ENCODE measurements at regions not wholly inside any gene's neighbourhood (a gene's known extent, or its start where the extent isn't known, plus 50 kb on each side); places are given as distances from the start of the nearest gene placed in this dataset.
"Not testable (repeated sequence)": the region's sequence is repeated elsewhere in the genome, so short reads cannot be mapped to it uniquely, and the experiment has no call there.

GRCh38 chr6:9851541-9852380 is 563.1 kb downstream of the TFAP2A start:
- DNase-seq: peak; percentile 30
- H3K4me3 ChIP-seq (ENCODE audit: insufficient read depth, low read depth, low read length): no peak overlapping the region
- no peaks in the 10 kb centered on the region for H3K27me3 ChIP-seq (ENCODE audit: control insufficient read depth, insufficient read depth, low read length)
- H3K36me3 ChIP-seq (replicated peaks; ENCODE audit: control insufficient read depth, insufficient read depth, low read length): no peaks in the 10 kb centered on the region

GRCh38 chr6:9851006-9851405 is 563.9 kb downstream of the TFAP2A start:
- Histone ChIP-seq H3K36me3 (replicated peaks; ENCODE audit: control insufficient read depth, insufficient read depth, low read length) (no peaks in the 10 kb centered on the region), H3K27me3 (ENCODE audit: control insufficient read depth, insufficient read depth, low read length) (no peaks in the 10 kb centered on the region), H3K4me3 (ENCODE audit: insufficient read depth, low read depth, low read length) (no peak overlapping the region)
- no peak for DNase-seq

GRCh38 chr6:9848094-9848493 is 566.8 kb downstream of the TFAP2A start:
- H3K4me3 ChIP-seq (ENCODE audit: insufficient read depth, low read depth, low read length): no peak overlapping the region
- no peak for DNase-seq
- no peaks in the 10 kb centered on the region for H3K36me3 ChIP-seq (replicated peaks; ENCODE audit: control insufficient read depth, insufficient read depth, low read length)
- no peaks in the 10 kb centered on the region for H3K27me3 ChIP-seq (ENCODE audit: control insufficient read depth, insufficient read depth, low read length)

DNA sequence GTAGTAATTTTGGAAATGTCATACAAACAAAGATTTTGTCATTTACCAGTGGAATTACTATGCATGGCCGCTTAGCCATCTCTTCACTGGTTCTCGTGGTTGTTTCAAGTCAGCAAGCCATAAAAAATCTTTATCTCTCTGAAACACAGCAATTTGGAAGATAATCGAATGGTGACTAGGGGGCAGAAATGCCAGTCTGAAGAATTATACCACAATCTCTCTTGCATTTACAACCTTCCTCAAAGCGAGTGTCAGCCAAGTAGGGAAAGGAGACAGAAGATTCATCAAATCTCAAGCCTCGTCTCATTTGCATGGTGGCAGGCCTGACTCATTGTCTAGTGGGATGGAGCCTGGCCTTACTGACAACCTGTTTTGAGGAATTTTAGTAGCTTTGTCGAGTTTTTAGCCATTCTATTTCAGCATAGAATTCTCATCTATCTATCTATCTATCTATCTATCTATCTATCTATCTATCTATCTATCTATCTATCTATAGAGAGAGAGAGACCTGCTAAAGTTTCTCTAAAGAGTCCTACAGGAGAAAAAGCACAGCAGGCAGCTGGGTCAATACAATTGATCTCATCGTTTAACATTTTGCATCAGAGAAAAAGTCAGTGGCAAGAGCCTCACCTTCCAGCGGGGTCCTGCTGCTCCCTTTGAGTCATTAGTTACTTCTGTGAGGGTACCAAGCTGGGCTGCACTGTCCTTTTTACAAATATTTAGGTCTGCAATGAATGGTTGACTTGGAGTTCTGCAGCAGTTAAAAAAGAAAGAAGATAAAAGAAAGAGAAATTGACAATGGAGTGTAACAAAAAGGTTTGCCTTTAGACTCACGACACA is 572.8 kb downstream of the TFAP2A start:
- DNase-seq: peak; percentile 6
- Histone ChIP-seq H3K36me3 (replicated peaks; ENCODE audit: control insufficient read depth, insufficient read depth, low read length) (no peaks in the 10 kb centered on the region), H3K27me3 (ENCODE audit: control insufficient read depth, insufficient read depth, low read length) (no peaks in the 10 kb centered on the region), H3K4me3 (ENCODE audit: insufficient read depth, low read depth, low read length) (no peak overlapping the region)

- Histone ChIP-seq H3K4me3 (ENCODE audit: insufficient read depth, low read depth, low read length) (no peak overlapping the region), H3K36me3 (replicated peaks; ENCODE audit: control insufficient read depth, insufficient read depth, low read length) (no peaks in the 10 kb centered on the region), H3K27me3 (ENCODE audit: control insufficient read depth, insufficient read depth, low read length) (no peaks in the 10 kb centered on the region)
- DNase-seq: no peak
Measured at GRCh38 chr6:9834233-9834632, 580.6 kb downstream of the TFAP2A start.

DNA sequence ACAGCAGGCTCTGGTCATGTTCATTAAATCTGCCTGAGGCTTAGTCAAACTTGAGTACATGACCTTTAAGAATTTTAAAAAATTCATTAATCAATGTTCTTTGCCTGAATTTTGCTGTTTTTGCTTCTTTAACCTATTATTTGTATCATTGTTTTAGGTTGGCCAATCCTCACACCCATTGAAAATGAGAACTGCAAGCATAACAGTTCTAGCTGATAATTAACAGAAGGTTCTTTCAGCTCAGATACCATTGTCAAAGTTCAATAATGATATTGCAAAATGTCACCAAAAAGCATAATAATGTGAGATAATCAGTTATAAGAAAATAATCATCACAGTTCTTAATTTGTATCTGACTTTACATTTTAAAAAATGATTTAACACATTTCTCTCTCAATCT is 583.1 kb downstream of the TFAP2A start:
- no peaks in the 10 kb centered on the region for H3K36me3 ChIP-seq (replicated peaks; ENCODE audit: control insufficient read depth, insufficient read depth, low read length)
- H3K4me3 ChIP-seq (ENCODE audit: insufficient read depth, low read depth, low read length): no peak overlapping the region
- no peak for DNase-seq
- H3K27me3 ChIP-seq (ENCODE audit: control insufficient read depth, insufficient read depth, low read length): no peaks in the 10 kb centered on the region

GRCh38 chr6:9830808-9831207 is 584.1 kb downstream of the TFAP2A start:
- Histone ChIP-seq H3K4me3 (ENCODE audit: insufficient read depth, low read depth, low read length) (no peak overlapping the region), H3K36me3 (replicated peaks; ENCODE audit: control insufficient read depth, insufficient read depth, low read length) (no peaks in the 10 kb centered on the region), H3K27me3 (ENCODE audit: control insufficient read depth, insufficient read depth, low read length) (no peaks in the 10 kb centered on the region)
- no peak for DNase-seq

DNA sequence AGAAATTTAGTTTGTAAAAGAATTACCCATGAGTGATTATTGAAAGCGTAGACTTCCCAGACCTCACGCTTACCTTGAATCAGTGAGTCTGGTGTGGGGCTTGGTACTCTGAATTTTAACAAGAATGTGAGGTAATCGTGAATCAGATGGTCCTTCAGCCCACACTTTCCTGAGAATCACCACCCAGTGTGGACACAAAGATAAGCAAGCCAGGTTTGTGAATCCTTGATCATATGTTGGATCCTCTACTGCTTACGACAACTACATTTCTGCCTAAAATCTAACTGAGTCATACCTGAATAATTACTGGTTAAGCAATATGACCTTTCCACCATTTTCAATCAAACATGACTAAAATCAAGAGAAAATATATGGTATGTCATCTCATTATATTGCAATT is 589.3 kb downstream of the TFAP2A start:
- DNase-seq: no peak
- Histone ChIP-seq H3K4me3 (ENCODE audit: insufficient read depth, low read depth, low read length) (no peak overlapping the region), H3K27me3 (ENCODE audit: control insufficient read depth, insufficient read depth, low read length) (no peaks in the 10 kb centered on the region), H3K36me3 (replicated peaks; ENCODE audit: control insufficient read depth, insufficient read depth, low read length) (no peaks in the 10 kb centered on the region)

- DNase-seq; H3K36me3 ChIP-seq (replicated peaks; ENCODE audit: control insufficient read depth, insufficient read depth, low read length); H3K27me3 ChIP-seq (ENCODE audit: control insufficient read depth, insufficient read depth, low read length): not testable (repeated sequence)
- peak overlapping the region; percentile 33 for H3K4me3 ChIP-seq (ENCODE audit: insufficient read depth, low read depth, low read length)
Measured at GRCh38 chr6:9810727-9811126, 604.1 kb downstream of the TFAP2A start.

DNA sequence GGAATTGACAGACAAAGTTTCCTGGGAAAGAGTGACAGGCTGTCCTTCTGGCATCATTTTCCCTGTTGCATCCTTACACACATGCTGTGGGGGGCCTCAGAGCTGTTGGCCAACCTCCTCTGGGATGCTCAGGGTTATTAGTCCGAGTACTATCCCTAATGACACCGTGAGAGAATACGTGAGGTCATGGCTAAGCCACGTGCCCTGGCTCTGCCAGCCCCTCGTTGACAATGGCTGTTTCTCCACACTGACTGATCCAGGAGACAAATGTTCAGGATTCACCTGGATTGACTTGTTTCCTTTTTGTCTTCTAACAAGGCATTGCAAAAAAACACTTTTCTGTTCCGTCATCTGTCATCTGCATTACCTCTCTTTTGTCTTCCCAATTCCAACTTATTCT is 604.6 kb downstream of the TFAP2A start:
- Histone ChIP-seq H3K4me3 (ENCODE audit: insufficient read depth, low read depth, low read length) (no peak overlapping the region), H3K27me3 (ENCODE audit: control insufficient read depth, insufficient read depth, low read length) (no peaks in the 10 kb centered on the region), H3K36me3 (replicated peaks; ENCODE audit: control insufficient read depth, insufficient read depth, low read length) (no peaks in the 10 kb centered on the region)
- DNase-seq: peak; percentile 3

DNA sequence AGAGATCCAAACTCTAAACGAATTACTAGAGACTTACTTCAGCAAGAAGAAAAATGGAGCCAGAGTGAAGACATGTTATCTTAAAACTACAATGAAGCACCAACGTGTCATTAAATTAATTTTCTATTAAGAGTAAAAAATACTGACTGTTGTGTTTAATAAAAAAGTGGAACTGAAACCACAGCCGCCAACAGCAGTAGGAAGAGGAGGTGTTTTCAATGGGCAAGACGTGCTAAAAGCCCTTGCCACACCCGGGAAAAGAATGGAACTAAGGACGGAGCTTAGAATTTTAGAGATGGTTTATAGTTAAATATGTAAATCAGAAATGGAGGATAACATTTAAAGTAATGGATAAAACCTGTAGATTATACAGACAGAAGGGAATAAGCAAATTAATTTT is 608.7 kb downstream of the TFAP2A start:
- no peaks in the 10 kb centered on the region for H3K27me3 ChIP-seq (ENCODE audit: control insufficient read depth, insufficient read depth, low read length)
- no peak for DNase-seq
- H3K36me3 ChIP-seq (replicated peaks; ENCODE audit: control insufficient read depth, insufficient read depth, low read length): no peaks in the 10 kb centered on the region
- H3K4me3 ChIP-seq (ENCODE audit: insufficient read depth, low read depth, low read length): no peak overlapping the region

- DNase-seq: no peak
- Histone ChIP-seq H3K27me3 (ENCODE audit: control insufficient read depth, insufficient read depth, low read length) (no peaks in the 10 kb centered on the region), H3K36me3 (replicated peaks; ENCODE audit: control insufficient read depth, insufficient read depth, low read length) (no peaks in the 10 kb centered on the region)
Measured at GRCh38 chr6:9801249-9801754, 613.6 kb downstream of the TFAP2A start.

DNA sequence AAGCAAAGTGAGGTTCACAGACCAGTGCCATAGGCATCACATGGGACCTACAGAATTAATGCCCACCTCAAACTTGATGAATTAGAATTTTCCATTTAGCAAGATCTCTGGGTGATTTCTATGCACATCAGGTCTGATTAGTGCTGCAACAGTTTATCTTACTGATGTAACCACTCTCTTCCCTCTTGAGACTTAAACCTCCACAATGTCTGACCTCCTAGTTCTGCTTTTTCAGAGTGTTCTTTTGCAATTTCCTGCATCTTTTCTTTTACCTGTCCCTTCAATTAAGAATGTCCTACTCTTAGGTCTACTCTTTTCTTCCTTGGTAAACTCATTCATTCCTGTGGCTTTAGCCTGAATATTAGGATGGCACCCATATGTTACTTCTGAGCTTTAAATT is 615.3 kb downstream of the TFAP2A start:
- H3K36me3 ChIP-seq (replicated peaks; ENCODE audit: control insufficient read depth, insufficient read depth, low read length): no peaks in the 10 kb centered on the region
- DNase-seq: no peak
- no peak overlapping the region for H3K4me3 ChIP-seq (ENCODE audit: insufficient read depth, low read depth, low read length)
- no peaks in the 10 kb centered on the region for H3K27me3 ChIP-seq (ENCODE audit: control insufficient read depth, insufficient read depth, low read length)

More at GRCh38 chr6:9801249-9801754, 613.6 kb downstream of the TFAP2A start:
- H3K4me3 ChIP-seq (ENCODE audit: insufficient read depth, low read depth, low read length): no peak overlapping the region

DNA sequence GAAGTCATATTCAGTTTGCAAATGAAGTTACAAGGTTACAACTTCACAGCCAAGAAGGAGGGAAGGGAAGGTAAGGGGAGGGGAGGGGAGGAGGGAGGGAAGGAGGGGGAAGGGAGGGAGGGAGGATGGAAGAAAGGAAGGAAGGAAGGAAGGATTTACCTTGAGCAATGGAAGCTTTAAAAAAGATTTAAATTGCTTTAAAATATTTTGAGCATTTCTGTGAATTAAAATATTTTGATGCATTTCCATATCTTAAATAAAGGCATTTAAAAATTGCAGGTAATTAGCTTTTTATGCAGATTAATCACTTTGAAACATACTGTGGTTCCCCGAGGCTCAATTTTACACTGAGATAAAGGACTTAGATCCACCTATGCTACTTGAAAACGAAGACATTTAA is 618.0 kb downstream of the TFAP2A start:
- DNase-seq: no peak
- no peak overlapping the region for H3K4me3 ChIP-seq (ENCODE audit: insufficient read depth, low read depth, low read length)
- no peaks in the 10 kb centered on the region for H3K36me3 ChIP-seq (replicated peaks; ENCODE audit: control insufficient read depth, insufficient read depth, low read length)
- no peaks in the 10 kb centered on the region for H3K27me3 ChIP-seq (ENCODE audit: control insufficient read depth, insufficient read depth, low read length)

GRCh38 chr6:9795880-9796279 is 619.0 kb downstream of the TFAP2A start:
- no peaks in the 10 kb centered on the region for H3K27me3 ChIP-seq (ENCODE audit: control insufficient read depth, insufficient read depth, low read length)
- H3K36me3 ChIP-seq (replicated peaks; ENCODE audit: control insufficient read depth, insufficient read depth, low read length): no peaks in the 10 kb centered on the region
- no peak overlapping the region for H3K4me3 ChIP-seq (ENCODE audit: insufficient read depth, low read depth, low read length)
- DNase-seq: no peak

Measured in H7 (cell line).